HG03354 (cell line): ENCODE measurements at regions not wholly inside any gene's neighbourhood (a gene's known extent, or its start where the extent isn't known, plus 50 kb on each side); places are given as distances from the start of the nearest gene placed in this dataset.
"Not testable (repeated sequence)": the region's sequence is repeated elsewhere in the genome, so short reads cannot be mapped to it uniquely, and the experiment has no call there.

Experiments
- ATAC-seq: cut with Tn5 transposase; IDR thresholded peaks from one replicate; pipeline ENCODE4 v1.9.1; 2021; ENCODE audit warnings: mild to moderate bottlenecking; ENCODE audit not compliant: unreplicated experiment, poor library complexity, severe bottlenecking

DNA sequence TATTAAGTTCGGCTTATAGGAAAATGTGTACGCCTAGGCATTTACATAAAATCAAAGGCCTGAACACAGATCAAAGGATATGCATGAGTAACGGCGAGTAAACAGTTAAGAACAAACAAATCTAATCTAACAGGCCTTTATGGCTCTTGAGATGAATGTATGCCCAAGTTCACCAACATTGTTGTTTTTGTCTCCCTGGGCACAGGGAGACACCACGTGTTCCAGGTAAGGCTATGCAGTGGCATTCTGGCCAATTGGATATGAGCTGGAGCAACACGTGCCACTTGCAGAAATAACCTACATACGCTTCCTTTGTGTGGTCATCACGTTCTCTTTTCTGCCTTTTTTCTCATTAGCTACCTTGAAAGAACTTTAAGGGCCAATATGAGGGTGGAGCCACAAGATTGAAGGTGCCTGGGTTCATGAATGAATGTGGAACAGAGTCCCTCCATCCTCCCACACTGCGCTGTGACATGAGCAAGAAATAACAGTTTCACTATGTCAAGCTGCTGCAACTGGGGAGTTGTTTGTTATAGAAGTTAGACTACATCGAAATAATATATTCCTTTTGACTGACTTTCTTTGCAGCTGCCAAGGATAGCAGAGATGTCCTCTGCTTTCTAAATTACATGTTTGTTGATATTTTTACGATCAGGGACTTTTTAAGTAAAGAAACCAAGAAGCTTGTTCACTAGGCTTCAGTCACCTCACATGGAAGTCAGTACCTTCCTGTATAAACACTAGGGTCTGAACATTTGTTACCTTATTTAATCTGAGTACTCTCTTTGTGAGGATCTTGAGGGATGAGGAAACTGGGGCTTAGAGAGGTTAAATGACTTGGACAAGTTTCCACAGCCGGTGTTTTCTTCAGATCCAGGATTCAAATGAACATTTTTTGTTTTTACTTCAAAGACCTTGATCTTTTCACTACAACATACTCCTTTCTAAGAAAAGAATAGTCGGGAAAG is 427.5 kb upstream of the TBL1XR1 start:
- no peak for ATAC-seq

- no peak for ATAC-seq
Observed at GRCh38 chr3:177626045-177626444, 428.8 kb upstream of the TBL1XR1 start.

- ATAC-seq = not testable (repeated sequence)
Observed at GRCh38 chr3:177628095-177628719, 430.9 kb upstream of the TBL1XR1 start.

- ATAC-seq = no peak
Observed at GRCh38 chr3:177629276-177629675, 432.0 kb upstream of the TBL1XR1 start.

GRCh38 chr3:177633671-177634207 is 436.5 kb upstream of the TBL1XR1 start:
- ATAC-seq = no peak

GRCh38 chr3:177635601-177636106 is 438.4 kb upstream of the TBL1XR1 start:
- ATAC-seq = not testable (repeated sequence)

- peak; percentile 49 for ATAC-seq
Observed at GRCh38 chr3:177640319-177640965, 443.2 kb upstream of the TBL1XR1 start.

DNA sequence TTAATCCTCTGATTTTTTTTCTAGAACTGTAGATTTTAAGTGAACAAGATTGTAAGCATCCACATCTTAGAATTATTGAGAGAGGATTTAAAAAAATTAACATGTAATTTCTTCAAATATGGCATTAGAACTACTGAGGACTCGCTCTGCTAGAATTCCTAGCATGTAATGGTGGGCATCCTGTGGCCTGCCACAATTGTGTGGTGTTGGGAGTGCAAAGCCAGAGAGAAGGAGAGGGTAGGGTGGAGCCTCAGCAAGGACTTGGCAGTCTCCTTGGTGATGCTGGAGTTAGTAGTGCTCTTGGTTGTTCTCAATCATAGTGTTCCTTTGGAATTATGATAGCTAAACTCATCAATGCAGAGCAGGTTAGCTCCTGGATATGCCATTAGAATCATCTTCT is 443.9 kb upstream of the TBL1XR1 start:
- no peak for ATAC-seq

DNA sequence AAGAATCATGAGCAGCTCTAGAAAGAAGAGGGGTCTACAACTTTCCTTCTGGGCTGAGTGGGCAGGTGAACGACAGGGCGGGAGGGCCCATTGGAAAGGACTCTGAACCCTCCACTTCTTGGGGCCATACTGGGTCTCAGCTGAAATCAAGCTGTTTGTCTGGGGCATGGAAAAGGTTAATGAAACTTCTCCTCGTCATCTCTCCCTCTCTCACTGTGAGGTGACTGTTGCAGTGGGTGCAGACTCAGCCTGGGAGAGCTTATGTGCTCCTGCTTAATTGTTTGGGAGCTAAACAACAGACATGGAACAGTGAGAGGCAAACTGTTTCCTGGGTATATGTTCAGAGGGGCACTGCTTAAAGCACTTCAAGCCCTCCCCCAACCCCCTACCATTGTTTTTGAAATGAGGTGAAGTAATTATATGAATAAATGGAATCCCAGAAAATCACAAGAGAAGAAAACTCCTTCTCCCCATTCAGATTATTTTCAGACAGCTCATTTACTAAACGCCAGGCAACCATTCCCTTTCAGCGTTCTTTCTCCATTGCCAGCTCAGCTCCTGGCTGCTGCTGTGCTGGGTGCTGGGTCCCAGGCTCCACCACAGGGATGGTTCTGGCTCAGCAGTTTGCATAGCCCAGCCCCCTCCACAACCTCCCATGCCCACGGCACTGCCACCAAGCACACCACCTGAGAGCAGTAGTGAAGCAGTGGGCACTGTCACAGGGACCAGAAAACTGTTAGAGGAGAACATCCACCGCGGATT is 444.9 kb upstream of the TBL1XR1 start:
- ATAC-seq = no peak

DNA sequence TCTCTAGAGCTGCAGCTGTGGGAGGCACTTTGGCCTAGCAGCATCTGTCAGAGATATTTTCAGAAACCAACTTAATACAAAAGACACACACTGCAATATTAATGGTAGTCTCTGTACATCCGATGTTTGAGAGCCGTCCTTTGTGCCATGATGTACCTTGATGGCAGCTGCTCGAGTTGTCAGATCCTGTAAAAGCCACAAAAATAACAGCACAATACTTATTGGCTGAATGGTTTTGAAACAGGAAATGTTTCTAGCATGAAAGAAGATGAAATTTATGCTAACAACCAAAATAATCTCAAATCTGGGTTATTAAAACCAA is 445.5 kb upstream of the TBL1XR1 start:
- no peak for ATAC-seq

DNA sequence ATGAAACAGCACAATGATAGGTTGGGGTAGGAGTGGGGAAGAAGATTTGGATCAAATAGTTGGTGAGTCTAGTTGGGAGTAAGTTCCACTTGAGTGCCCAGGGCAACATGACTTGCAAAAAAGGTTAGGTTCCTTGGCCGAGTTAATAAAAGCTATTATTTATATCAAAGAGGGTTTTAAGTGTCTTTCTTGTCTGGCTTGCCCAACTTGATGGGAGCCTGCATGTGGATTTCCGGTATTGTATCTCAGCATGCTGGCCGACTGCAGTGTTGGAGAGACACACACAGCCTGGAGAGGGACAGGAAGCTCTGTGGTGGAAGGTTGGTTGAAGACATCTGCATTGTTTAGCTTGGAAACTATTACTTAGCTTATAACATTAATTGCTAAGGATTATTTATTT is 449.5 kb upstream of the TBL1XR1 start:
- peak; percentile 71 for ATAC-seq

DNA sequence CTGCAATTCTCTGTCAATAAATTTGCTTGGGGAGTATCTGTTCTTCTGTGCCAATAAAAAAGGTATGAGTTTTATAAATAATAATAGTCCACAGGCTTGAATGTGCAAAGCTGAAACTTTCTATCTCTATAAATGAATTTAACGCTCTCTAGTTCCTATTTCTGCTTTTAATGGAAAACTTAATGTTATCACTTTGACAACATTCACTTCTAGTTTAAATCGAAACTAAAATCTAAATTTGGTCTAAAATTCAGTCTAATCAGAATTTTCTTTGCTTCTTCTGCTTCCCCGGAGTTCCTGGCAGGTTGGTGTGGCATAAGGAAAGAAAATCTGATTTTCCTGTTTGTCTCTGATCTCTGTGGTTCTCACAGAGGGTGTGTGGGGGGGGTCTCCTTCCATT is 450.1 kb upstream of the TBL1XR1 start:
- no peak for ATAC-seq

DNA sequence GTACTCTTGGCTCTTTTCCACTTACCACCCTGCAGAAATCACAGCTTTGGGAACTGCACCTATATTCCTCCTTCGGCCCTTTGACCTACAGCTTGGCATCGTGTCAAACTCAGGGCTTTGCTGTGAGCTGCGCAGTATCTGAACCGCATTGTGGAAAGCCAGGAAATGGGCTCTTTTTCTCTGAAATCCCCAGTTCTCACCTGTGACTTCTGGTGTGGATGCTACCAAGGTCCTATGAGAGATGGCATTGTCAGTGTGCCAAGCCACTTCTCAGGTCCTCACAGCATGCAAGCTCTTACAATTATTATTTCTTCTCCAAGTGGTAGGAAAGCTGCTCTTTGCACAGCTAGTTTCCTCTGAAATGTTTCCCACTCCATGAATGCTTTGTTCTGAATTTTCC is 450.6 kb upstream of the TBL1XR1 start:
- no peak for ATAC-seq

GRCh38 chr3:177652556-177653291 is 455.4 kb upstream of the TBL1XR1 start:
- no peak for ATAC-seq

- ATAC-seq = no peak
Observed at GRCh38 chr3:177657243-177657642, 460.0 kb upstream of the TBL1XR1 start.

GRCh38 chr3:177658354-177658753 is 461.1 kb upstream of the TBL1XR1 start:
- ATAC-seq = no peak

- ATAC-seq = not testable (repeated sequence)
Observed at GRCh38 chr3:177664380-177665103, 467.3 kb upstream of the TBL1XR1 start.

DNA sequence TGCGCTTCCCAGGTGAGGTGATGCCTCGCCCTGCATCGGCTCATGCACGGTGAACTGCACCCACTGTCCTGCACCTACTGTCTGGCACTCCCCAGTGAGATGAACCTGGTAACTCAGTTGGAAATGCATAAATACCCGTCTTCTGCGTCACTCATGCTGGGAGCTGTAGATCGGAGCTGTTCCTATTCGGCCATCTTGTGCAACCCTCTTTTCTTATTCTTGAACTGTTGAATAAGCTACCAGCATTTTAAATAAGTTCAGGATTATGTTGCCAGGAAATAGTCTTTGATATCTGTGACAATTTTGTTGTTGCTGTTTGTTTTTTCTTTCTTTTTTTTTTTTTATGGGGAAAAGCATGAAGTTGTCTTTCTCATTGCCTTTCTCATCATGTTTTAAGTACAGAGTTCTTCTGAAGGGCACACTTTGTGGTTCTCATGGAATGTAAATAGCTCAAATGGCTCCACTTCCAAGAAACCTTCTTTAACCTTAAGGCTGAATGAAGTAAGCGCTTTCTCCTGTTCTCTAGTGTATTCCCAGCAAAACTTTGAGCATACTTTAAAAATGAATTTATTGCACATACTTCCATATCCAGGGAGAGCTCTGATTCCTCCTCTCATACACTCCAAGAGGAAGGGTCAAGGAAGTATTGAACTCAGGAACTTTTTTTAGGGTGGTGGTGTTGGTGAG is 468.0 kb upstream of the TBL1XR1 start:
- no peak for ATAC-seq
